ENCODE measurements at regions not wholly inside any gene's neighbourhood (a gene's known extent, or its start where the extent isn't known, plus 50 kb on each side); places are given as distances from the start of the nearest gene placed in this dataset.
"Not testable (repeated sequence)": the region's sequence is repeated elsewhere in the genome, so short reads cannot be mapped to it uniquely, and the experiment has no call there.

DNA sequence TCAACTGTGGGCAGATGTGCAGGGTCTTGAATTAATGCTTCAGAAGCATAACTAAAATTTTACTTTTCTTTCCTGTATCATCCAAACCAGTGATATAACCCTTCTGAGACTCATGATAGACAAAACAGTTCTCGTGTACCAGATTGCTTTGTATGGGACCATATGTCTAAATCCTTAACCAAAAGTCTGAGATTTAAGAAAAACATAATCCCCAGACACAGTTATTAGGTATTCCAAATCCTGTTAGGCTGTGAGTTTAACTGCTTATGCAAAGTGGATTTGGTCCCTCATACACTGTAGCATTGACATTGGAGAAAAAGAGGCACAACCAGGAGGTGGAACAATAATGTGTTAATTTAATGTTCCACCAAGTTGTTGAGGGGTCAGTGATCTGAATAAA, 235.0 kb downstream of the PMAIP1 start:
- DNase-seq (ENCODE audit: low read depth): no peak

DNA sequence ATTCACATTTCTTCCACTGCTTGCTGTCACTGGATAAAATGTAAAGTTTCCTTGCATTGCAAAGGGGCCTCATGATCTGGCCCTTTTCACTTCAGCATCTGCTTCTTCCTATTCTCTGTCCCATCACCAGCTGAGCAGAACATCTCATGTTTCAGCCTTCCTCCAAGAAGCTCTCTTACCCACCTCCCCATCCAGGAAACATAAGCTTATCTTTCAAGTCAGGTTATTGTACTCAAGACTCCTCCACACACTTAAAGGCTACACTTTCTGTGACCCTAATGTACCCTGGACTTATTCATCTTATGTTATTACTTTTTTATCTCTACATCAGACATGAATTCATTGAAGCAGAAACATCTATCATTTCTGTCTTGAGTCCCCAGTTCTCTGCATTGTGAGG, 230.5 kb downstream of the PMAIP1 start:
- DNase-seq (ENCODE audit: low read depth): no peak

DNA sequence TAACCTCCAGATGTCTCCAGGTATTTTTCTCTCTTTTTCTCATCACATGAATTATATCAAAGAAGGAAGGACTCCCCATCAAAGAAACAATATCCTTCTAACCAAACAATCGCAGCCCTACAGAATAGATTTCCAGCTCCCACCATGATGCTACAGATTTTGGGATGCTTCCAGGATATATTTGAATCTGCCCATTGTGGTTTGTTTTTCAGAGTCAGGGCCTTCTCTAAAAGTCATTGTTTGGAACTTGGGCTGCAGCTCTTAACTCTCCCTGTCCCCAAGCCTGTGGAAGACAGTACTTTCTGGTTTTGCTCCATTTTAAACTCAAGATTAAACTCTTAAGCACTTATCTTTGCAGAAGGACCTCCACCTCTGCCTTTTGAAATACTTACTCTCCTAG, 223.2 kb downstream of the PMAIP1 start:
- DNase-seq (ENCODE audit: low read depth): no peak

DNA sequence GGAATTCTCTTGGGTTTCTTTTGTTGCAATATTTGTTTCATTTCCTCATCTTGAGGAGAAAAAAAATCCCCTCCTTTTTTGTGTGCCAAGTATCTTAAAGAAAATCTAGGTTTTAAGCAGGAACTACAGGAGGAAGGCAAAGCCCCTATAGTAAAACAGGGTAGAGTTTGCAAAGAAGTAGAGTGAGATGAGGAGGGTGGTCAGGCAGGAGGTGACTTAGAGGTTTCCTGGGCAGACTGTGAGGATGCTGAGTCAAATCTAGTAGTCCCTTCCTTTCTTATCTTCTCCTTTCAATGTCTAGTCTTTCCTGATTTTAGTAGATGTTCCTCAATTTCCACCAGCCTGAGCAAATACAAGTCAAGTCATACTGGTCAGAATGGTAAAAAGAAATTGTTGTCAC, 222.5 kb downstream of the PMAIP1 start:
- no peak for DNase-seq (ENCODE audit: low read depth)

DNA sequence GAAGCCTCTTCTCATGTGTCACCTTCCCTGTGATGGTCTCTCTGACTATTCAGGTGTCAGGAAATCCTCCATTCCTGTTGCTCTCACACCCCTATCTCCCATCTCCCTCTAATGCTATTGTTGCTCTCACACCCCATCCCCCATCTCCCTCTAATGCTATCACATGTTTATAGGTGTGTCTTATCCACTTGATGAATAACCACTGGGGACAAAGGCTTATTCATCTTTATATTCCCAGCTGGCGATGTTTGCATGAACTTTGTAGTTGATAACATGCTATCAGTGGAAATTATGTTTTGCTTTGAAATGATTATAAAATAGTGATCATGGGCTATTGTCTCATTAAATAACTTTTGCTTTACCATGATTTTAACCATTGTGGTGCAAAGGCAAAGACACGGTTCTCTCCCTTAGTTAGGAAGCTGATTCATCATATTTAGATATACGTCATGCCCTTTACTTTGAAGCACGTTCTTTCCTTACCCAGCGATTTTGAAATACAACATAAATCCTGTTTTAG, 220.5 kb downstream of the PMAIP1 start:
- DNase-seq (ENCODE audit: low read depth): no peak

DNA sequence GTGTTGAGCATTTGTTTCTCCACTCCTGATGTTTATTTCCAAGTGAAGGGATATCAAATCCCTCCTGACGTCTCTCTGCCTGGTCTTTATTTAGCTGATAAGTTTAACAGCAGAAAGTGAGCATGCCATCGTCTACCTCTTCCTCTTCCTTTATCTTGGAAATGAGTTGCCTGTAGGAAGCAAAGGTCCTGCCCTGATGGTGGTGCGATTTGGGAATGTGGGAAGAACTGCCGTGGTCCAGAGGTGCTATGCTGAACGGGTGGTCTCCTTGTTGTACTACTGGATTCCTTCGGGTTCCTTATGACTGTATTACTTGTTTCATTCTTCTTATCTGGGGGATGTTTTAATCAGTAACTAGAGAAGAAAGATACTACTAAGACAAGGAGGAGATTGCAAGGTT, 217.5 kb downstream of the PMAIP1 start:
- DNase-seq (ENCODE audit: low read depth): no peak

DNA sequence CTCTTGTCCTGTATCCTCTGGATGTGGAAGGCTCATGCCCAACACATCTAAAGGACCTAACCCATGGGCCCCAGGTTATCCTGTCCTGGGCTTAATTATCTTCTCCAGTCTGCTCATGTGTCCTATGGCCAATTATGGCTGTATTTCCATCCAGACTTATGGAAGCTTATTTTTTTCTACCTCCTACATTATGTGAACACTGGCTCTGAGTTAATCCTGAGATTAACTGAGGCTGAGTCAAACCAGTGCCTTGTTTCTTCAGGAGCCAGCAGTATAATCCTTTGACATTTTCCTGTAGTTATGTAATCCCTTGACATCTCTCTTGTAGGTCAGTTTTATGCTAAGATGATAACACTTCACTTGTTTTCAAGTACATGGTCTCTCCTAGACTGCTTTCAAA, 213.6 kb downstream of the PMAIP1 start:
- no peak for DNase-seq (ENCODE audit: low read depth)

DNA sequence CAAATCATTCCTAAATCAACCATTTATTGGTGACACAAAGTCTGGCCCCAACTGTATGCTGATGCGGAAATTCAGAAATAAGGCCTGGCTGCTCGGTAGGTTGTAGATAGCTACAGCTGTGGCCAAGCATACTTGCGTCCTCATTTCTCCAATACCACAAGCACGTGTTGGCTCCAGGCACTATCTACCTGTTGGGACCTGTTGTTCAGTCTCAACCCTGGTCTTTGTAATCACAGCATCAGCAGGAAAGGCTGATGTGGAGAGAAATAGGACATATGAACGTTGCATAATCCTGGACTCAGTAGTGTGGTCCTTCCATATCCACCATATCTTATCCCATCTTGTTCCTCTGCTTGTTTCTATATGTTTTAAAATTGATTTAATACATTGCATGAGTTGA, 212.6 kb downstream of the PMAIP1 start:
- no peak for DNase-seq (ENCODE audit: low read depth)

DNA sequence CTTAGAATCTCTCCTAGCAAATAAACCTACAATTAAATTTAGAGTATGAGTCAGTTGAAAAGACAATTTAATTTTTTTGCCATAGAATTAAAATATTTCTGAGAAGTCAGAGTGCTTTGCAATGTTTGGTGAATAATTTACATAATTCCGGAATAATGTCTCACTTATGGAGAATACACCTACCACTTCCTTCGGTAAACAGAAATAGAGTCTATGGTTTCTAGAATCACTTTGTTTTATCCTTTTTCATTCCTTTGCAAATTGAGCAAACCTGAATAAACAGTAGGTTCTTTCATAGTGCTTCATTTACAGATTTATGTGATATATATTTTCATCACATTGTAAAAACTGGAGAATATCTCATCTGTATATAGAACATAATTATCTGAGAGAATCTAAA, 211.7 kb downstream of the PMAIP1 start:
- DNase-seq (ENCODE audit: low read depth): no peak

DNA sequence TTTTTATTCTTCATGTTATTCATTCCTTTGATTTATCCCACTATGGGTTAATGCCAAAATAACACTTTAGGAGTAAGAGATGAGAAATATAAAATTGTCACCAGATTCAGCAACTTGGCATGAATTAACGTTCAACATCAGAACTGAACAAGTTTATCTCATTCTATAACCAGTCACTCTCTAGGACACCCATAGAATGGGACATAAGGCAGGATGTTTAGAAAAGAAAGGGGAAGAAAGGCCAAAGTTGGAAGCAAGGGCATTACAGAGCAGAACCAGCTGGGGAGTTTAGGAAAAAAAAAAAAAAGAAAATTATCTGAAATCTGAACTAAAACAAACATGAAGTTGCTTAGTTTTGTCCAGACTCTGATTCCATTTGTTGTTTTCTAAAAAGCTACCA, 211.0 kb downstream of the PMAIP1 start:
- no peak for DNase-seq (ENCODE audit: low read depth)

DNA sequence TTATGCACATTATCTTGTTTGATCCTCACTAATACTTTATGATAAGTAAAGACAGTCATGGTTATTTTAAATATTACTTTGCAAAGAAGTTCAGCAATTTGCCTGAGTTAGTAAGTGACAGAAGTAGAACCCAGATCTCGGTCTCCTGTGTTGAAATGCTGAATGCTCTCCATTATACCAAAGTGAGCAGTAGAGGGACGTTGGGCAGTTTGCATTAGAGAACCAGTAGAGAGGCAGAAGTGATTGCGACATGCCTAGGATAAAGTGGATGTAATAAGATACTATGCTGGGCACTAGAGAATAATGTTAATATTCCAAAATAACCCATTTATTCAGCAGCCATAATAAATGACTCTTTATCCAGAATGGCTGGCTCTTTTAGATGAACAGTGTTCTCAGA, 201.0 kb downstream of the PMAIP1 start:
- no peak for DNase-seq (ENCODE audit: low read depth)

DNA sequence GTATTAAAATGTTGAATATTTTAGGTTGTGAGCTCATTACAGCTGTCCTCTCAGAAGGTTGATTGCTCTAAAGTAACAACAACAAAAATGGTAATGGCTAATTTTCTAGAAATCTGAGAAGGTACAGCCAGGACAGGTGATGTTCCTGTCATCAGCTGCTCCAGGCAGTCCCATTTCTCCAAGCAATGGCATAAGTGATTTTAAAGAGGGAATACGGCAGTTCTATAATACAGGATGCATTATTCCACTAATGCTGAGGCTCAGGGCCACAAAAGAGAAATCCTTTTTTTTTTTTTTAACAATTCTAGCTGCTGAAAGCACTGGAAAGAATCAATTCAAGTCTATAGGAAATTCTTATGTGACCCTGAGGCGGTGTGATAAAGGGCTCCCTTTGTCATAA, 199.9 kb downstream of the PMAIP1 start:
- no peak for DNase-seq (ENCODE audit: low read depth)

DNA sequence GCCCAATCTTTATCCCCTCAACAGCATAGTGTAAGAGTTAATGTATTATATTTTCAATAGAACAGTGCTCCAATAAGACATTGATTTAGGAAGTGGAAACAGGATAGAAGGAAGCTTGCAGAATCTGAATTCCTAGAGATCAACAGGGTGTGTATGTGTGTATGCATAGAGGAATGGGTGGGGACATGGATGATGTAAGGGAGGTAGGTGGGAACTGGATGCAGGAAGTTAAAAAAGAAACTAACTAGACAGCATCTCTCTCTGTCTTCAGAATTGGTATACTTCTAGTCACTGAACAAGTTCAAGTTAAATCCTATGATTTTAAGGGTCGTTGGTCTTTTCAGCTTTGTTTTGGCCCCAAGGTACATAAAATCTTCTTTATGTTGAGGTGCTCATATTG, 196.6 kb downstream of the PMAIP1 start:
- no peak for DNase-seq (ENCODE audit: low read depth)

DNA sequence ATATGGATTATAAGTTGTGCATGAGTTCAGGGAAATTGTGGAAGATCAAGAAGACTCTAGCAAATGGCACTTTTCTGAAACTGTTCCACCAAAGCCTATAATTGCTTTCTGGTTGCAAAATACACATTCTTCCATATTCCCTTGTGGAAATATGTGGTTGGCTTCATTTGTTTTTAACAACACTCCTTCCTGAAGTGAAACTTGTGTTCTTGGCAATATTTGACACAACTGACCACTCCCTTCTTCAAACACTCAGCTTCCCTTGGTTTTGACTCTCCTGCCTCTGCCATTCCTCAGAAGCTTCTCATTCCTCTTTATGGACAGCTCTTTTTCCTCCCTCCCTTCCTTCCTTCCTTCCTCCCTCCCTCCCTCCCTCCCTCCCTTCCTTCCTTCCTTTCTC, 192.3 kb downstream of the PMAIP1 start:
- DNase-seq (ENCODE audit: low read depth): no peak

DNA sequence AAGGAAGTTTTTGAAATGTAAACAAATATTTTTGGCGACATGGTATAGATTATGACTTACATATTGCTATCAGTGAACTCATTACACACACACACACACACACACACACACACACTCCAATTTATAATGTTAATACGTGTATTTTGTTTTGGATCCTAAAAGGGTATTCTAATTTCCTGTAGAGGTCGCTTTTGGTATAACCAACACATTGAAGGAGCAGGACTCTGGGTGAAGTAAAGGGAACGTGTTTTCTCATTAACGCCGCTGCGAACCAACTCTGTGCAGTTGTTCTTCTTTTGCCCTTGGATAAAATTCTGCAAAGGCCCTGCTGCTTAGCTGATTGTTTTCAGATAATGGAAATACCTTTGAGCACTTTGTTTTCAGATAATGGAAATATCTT, 190.4 kb downstream of the PMAIP1 start:
- DNase-seq (ENCODE audit: low read depth): no peak

DNA sequence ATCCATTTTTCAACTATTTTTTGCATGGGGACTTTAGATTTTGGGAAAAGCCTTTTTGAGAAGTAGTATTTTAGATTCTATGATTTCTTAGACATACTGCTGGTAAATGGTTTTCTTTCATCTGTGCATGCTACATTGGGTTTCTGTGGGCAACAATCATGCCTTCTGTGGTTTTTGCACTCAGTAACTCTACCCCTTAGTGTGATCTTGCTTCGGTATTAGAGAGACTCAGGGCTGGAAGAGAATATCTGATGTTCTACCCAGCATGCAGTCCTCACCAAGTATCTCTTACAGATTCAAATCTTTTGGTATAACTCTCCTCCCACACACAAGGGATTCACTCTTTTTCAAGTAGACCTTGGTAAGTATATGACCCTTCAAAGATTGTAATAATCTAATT, 183.0 kb downstream of the PMAIP1 start:
- DNase-seq (ENCODE audit: low read depth): no peak

DNA sequence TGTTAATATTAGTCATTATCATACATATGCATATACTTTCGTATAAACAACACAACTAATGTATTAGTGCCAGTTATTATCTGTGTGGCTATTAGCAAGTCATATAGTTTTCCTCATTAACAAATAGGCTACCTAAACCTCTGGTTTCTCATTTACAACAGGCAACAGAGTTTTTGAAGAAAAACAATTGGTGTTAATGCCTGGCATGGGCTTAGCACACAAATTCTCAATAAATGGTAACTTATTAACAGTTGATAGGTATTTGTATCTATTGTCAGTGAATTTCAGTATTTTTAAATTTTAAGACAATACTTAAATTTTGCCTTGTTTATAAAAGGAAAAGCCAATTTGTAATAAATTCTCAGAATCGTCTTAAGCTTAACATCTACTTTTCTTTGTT, 182.5 kb downstream of the PMAIP1 start:
- no peak for DNase-seq (ENCODE audit: low read depth)

DNA sequence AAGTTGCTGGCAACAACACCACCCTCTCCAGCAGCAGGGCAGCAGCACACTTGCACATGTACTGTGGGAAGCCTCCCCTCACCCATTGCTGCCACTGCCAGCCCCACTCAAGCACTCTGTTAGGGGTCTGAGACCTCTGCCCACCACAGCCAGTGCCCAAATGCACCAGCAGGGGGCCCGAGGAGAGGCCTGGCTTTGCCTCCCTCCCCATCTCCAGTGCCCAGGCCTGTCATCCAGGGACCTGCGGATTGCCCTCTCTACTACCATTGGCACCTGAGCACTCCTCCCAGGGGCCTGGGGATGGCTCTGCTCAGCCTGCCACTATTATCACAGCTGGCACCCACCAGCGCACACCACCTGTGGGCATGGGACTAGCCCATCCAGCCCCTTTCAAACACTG, 175.7 kb downstream of the PMAIP1 start:
- no peak for DNase-seq (ENCODE audit: low read depth)

DNA sequence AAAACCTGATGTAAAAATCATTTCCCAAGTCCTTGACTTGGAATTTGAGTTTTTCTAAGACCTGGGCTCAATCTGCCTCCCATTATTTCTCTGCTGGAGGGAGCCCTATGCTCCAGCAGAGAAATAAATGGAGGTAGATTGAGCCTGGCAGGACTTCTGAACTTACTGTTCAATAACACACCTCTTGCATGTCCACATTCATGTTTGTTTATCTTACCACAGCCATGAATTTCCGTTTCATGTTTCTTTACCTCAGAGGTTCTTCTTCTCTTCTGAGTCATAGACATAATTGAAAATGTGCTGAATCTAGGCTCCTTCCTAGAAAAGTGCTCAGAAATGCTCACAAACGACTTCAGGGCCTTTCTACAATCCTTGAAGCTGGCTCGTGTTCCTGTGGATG, 170.8 kb downstream of the PMAIP1 start:
- no peak for DNase-seq (ENCODE audit: low read depth)

DNA sequence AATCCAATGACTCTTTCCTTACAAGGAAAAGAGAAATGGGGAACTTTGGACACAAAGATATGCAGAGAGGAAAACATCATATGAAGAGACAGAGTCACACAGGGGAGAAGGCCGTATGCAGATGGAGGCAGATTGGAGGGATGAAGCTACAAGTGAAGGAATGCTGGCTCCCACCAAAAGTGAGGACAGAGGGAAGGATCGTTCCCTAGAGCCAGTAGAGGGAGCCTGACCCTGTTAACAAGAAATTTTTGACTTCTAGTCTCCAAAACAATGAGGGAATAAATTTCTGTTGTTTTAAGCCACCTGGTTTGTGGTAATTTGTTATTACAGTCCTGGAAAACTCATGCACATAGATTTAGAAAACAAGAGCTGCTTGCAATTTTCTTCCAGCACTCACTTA, 169.3 kb downstream of the PMAIP1 start:
- no peak for DNase-seq (ENCODE audit: low read depth)

DNA sequence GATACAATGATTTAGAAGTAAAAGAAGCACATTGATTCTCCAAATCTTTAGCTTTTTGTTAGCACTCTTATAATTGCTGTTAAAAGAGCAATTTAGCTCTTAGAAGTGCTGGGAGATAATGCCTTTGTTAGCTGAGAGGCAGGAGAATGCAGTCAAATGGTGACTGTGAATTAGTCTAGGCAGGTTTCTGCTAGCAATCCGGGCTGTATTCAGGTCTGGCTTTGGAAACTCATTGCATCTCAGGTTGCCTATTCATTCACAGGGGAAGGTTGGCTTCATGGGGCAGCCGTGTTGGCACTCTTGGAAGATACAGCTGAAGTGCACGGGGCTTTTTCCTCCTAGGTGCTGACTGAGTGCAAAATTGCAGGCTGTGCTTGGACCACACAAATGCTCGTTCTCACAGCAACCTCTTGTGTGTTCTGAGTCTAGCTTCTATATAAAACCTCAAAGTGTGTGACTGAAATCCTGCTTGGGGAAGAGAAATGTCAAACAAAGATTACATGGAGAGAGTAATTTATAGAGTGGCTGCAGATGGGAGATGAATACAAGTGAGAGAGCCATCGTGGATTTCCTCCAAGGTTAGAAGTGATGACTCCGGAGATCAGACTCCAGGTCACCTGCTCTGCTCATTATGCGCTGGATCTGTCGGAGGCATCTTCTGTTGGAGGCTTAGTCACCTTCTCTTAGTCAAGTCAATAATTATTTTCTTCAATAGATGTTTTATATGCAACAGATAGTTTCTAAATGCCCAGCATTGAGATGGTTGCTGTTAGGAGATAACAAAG, 167.8 kb downstream of the PMAIP1 start:
- DNase-seq (ENCODE audit: low read depth): no peak

DNA sequence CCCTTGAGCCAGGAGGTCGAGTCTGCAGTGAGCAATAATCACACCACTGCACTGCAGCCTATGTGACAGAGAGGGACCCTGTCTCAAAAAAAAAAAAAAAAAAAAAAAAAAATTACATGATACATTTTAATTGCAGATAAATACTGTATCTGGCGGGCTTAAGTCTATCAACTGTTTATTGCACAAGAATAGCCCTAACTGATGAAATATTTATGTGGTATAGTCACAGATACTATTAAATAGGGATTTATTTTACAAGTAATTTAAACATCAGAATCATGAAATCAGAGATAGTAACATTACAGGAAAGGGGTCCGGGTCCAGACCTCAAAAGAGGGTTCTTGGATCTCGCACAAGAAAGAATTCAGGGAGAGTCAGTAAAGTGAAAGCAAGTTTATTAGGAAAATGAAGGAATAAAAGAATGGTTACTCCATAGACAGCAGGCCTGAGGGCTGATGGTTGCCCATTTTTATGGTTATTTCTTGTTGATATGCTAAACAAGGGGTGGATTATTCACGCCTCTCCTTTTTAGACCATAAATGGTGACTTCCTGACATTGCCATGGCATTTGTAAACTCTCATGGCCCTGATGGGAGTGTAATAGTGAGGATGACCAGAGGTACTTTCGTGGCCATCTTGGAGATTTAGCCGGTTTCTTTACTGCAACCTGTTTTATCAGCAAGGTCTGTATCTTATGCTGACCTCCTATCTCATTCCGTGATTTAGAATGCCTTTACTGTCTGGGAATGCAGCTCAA, 166.6 kb downstream of the PMAIP1 start:
- DNase-seq (ENCODE audit: low read depth): no peak

DNA sequence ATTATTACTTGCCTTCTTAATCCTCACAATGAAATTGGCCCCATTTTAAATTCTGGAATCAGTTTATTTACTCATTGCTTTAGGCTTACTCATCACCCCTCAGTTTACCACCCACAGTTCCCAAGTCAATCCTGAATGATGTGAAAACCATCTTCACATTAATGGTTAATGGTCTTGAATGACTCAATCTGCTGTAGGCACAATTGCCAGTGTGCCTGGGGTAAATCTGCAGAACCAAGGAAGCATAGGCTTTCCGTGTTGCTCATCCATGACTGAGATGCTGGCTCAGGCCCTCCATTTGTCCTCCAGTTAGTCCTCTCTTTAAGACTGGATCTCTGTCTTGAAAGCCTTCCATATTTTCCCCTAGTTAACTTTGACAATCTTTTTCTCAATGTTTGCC, 164.5 kb downstream of the PMAIP1 start:
- DNase-seq (ENCODE audit: low read depth): no peak

DNA sequence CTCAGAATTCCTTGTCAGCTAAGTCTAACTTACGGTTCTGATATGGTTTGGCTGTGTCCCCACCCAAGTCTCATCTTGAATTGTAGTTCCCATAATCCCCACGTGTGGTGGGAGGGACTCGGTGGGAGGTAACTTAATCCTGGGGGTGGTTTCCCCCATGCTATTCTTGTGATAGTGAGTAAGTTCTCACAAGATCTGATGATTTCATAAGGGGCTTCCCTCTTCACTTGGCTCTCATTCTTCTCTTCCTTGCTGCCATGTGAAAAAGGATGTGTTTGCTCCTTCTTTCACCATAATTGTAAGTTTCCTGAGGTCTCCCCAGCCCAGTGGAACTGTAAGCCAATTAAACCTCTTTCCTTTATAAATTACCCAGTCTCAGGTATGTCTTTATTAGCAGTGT, 163.0 kb downstream of the PMAIP1 start:
- not testable (repeated sequence) for DNase-seq (ENCODE audit: low read depth)
